Stomach smooth muscle (tissue), 2 donors: ENCODE measurements at regions not wholly inside any gene's neighbourhood (a gene's known extent, or its start where the extent isn't known, plus 50 kb on each side); places are given as distances from the start of the nearest gene placed in this dataset.

ENCODE experiments used
- H3K27ac ChIP-seq: one replicate; pipeline ENCODE4 v1.7.0; 2013; ENCODE audit warnings: mild to moderate bottlenecking, low read length, inconsistent platforms
- H3K27me3 ChIP-seq, 2 donors: one replicate each; pipeline ENCODE4 v1.7.0; 2013; ENCODE audit warnings: low read length in 2 of 2; ENCODE audit not compliant: insufficient read depth in 2 of 2, control insufficient read depth in 1 of 2
- H3K36me3 ChIP-seq, 2 donors: one replicate each; pipeline ENCODE4 v1.7.0; 2013; ENCODE audit warnings: low read length in 2 of 2; ENCODE audit not compliant: control insufficient read depth in 2 of 2, insufficient read depth in 2 of 2
- H3K4me1 ChIP-seq: one replicate; pipeline ENCODE4 v1.7.0; 2013; ENCODE audit warnings: low read length; ENCODE audit not compliant: control insufficient read depth, insufficient read depth
- H3K4me3 ChIP-seq, 2 donors: one replicate each; pipeline ENCODE4 v1.7.0; 2013; ENCODE audit warnings: low read length in 2 of 2
- H3K9ac ChIP-seq, 2 donors: one replicate each; pipeline ENCODE4 v1.7.0; 2013; ENCODE audit warnings: low read length in 2 of 2, mild to moderate bottlenecking in 1 of 2
- H3K9me3 ChIP-seq, 2 donors: one replicate each; pipeline ENCODE4 v1.7.0; 2013; ENCODE audit warnings: low read length in 2 of 2; ENCODE audit not compliant: control insufficient read depth in 2 of 2
- donor health status: healthy.
- donor health status: Pancreatic carcinoma.

GRCh38 chr2:129142465-129142864 is 823.8 kb upstream of the HS6ST1 start:
- H3K4me1 ChIP-seq = no peaks in the 10 kb centered on the region
- no peak overlapping the region for H3K27ac ChIP-seq
- H3K4me3 ChIP-seq = no peak overlapping the region
- H3K36me3 ChIP-seq = no peaks in the 10 kb centered on the region
- H3K9me3 ChIP-seq = no peaks in the 10 kb centered on the region
- H3K9ac ChIP-seq = no peak overlapping the region
- no peaks in the 10 kb centered on the region for H3K27me3 ChIP-seq

GRCh38 chr2:129144082-129144791 is 825.6 kb upstream of the HS6ST1 start:
- Histone ChIP-seq H3K36me3 (no peaks in the 10 kb centered on the region), H3K9me3 (no peaks in the 10 kb centered on the region), H3K9ac (no peak overlapping the region), H3K4me3 (no peak overlapping the region), H3K27ac (no peak overlapping the region), H3K4me1 (no peaks in the 10 kb centered on the region), H3K27me3 (no peaks in the 10 kb centered on the region)

DNA sequence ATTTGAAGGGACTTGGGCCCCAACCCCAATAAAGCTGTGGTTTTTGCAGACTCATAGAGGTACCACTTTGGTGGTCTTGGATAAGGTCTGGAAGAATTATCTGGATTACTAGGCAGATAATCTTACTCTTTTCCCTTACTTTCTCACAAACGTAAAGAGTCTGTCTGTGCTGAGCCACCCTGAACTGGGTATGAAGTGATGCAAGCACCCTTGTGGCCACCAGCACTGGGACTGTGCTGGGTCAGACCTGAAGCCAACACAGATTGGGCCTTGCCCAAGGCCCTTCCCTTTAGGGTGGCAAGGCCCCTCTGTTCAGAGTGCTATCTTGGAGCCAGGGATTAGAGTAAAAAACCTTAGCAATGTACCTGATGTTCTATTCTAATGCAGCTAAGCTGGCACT is 827.0 kb upstream of the RAB6C start:
- Histone ChIP-seq H3K27ac (no peak overlapping the region), H3K4me3 (no peak overlapping the region), H3K9me3 (no peaks in the 10 kb centered on the region)

GRCh38 chr2:129160879-129161278 is 818.6 kb upstream of the RAB6C start:
- no peak overlapping the region for H3K4me3 ChIP-seq
- H3K36me3 ChIP-seq = no peaks in the 10 kb centered on the region
- no peaks in the 10 kb centered on the region for H3K9me3 ChIP-seq
- no peaks in the 10 kb centered on the region for H3K4me1 ChIP-seq
- H3K27ac ChIP-seq = no peak overlapping the region
- no peaks in the 10 kb centered on the region for H3K27me3 ChIP-seq
- no peak overlapping the region for H3K9ac ChIP-seq

More for the DNA sequence above, 827.0 kb upstream of the RAB6C start:
- no peaks in the 10 kb centered on the region for H3K36me3 ChIP-seq
- H3K4me1 ChIP-seq = no peaks in the 10 kb centered on the region
- no peak overlapping the region for H3K9ac ChIP-seq
- H3K27me3 ChIP-seq = no peaks in the 10 kb centered on the region

DNA sequence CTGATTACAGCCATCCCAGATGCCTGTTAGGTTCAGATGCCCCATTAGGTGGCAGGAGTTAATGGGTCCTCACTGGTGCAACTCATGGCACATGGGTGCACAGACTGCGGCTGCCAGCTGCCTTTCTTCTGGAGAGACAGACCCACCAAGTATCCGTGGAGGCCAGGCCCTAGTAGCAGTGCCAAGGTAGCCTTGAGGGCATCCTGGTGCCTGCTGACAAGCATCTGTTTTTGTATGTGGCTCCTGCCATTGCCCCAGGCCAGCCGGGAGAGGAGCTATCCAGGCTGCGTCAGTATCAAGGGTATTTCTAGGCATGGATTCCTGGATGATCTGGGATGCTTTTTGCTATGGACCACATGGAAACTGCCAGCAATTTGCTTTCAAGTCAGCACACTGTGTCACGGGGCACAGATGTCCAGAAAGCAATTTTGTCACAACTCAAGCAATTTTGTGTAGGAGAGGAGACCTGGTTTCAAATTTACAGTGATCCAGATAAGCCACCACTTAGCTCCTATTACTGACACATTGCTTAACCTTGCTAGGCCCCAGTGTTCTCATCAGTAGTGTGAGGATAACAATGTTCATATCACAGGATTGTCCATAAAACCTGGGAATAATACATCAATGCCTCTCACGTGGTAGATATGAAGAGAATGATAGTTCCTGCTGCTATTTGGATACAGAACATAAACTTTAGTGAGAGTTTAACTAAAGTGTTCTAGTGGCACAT is 815.1 kb upstream of the RAB6C start:
- Histone ChIP-seq H3K36me3 (no peaks in the 10 kb centered on the region), H3K27ac (no peak overlapping the region), H3K9me3 (no peaks in the 10 kb centered on the region), H3K4me1 (no peaks in the 10 kb centered on the region), H3K4me3 (no peak overlapping the region), H3K9ac (no peak overlapping the region), H3K27me3 (no peaks in the 10 kb centered on the region)

DNA sequence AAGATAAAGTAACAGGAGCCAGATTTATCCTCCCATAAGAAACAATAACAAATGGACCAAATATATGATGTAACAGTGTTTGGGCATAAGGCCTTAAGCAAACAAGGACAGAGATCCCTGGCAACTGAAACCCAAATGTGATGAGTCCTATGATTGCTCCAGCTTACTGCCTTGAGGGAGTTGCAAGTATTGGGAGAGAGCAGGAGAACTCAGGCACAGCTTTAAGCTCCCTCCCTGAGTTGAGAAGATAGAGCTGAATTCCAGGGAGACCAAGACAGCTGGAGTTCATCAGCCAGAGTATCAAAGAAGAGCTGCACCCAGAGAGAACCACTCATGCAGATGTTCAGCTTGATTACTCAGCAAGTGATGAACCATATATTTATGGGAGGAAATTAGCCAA is 814.5 kb upstream of the RAB6C start:
- Histone ChIP-seq H3K4me1 (no peaks in the 10 kb centered on the region), H3K27ac (no peak overlapping the region), H3K9ac (no peak overlapping the region), H3K36me3 (no peaks in the 10 kb centered on the region), H3K9me3 (no peaks in the 10 kb centered on the region), H3K4me3 (no peak overlapping the region), H3K27me3 (no peaks in the 10 kb centered on the region)

DNA sequence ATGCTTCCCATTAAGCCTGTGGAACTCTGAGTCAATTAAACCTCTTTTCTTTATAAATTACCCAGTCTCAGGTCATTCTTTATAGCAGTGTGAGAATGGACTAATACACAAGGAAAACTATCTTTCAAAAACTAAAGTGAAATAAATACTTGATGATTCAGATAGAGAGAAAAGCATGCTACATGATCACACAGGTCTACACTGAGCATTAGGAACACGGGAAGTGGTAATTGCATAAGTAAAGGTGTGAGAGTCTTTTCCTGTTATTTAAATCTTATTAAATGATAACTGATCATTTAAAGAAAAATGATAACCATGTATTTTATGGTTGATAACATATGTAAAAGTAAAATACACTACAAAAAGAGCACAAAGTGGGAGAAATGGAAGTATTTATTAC is 812.0 kb upstream of the RAB6C start:
- H3K9ac ChIP-seq = no peak overlapping the region
- no peaks in the 10 kb centered on the region for H3K4me1 ChIP-seq
- no peaks in the 10 kb centered on the region for H3K27me3 ChIP-seq
- H3K9me3 ChIP-seq = no peaks in the 10 kb centered on the region
- no peak overlapping the region for H3K4me3 ChIP-seq
- no peak overlapping the region for H3K27ac ChIP-seq
- H3K36me3 ChIP-seq = no peaks in the 10 kb centered on the region

- H3K9me3 ChIP-seq = no peaks in the 10 kb centered on the region
Measured at GRCh38 chr2:129170570-129170969, 808.9 kb upstream of the RAB6C start.

DNA sequence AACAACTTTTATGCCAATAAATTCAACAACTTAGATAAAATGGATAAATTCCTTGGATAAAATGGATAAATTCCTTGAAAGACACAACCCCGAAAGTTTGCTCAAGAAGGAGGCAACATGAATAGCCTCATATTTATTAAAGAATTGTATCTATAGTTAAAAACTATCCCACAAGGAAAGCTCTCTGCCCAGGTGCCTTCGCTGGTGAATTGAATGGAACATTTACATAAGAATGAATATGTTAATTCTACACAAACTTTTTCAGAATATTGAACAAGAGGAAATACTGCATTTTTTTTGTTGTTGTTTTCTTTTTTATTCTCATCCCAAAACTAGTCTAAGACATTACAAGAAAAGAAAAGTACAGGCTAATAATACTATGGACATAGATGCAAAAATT is 805.3 kb upstream of the RAB6C start:
- H3K9me3 ChIP-seq = no peaks in the 10 kb centered on the region
- H3K27me3 ChIP-seq = no peaks in the 10 kb centered on the region
- H3K4me1 ChIP-seq = no peaks in the 10 kb centered on the region
- no peaks in the 10 kb centered on the region for H3K36me3 ChIP-seq
- H3K9ac ChIP-seq = no peak overlapping the region
- H3K27ac ChIP-seq = no peak overlapping the region
- no peak overlapping the region for H3K4me3 ChIP-seq

More at GRCh38 chr2:129170570-129170969, 808.9 kb upstream of the RAB6C start:
- Histone ChIP-seq H3K4me1 (no peaks in the 10 kb centered on the region), H3K27me3 (no peaks in the 10 kb centered on the region), H3K4me3 (no peak overlapping the region), H3K27ac (no peak overlapping the region), H3K9ac (no peak overlapping the region), H3K36me3 (no peaks in the 10 kb centered on the region)

- Histone ChIP-seq H3K9ac (no peak overlapping the region), H3K27ac (no peak overlapping the region)
Measured at GRCh38 chr2:129175051-129175450, 804.4 kb upstream of the RAB6C start.

GRCh38 chr2:129176375-129176774 is 803.1 kb upstream of the RAB6C start:
- H3K27ac ChIP-seq = no peak overlapping the region
- H3K36me3 ChIP-seq = no peaks in the 10 kb centered on the region
- no peaks in the 10 kb centered on the region for H3K4me1 ChIP-seq
- H3K27me3 ChIP-seq = no peaks in the 10 kb centered on the region
- no peak overlapping the region for H3K4me3 ChIP-seq
- H3K9me3 ChIP-seq = no peaks in the 10 kb centered on the region
- no peak overlapping the region for H3K9ac ChIP-seq

More at GRCh38 chr2:129175051-129175450, 804.4 kb upstream of the RAB6C start:
- Histone ChIP-seq H3K36me3 (no peaks in the 10 kb centered on the region), H3K27me3 (no peaks in the 10 kb centered on the region), H3K4me3 (no peak overlapping the region), H3K4me1 (no peaks in the 10 kb centered on the region), H3K9me3 (no peaks in the 10 kb centered on the region)
